ENCODE measurements at regions not wholly inside any gene's neighbourhood (a gene's known extent, or its start where the extent isn't known, plus 50 kb on each side); places are given as distances from the start of the nearest gene placed in this dataset.

GRCh38 chr17:70519300-70519699 lies 350.0 kb downstream of the KCNJ2 start:
- TF ChIP-seq CTCF (IDR thresholded peaks at IDR 0.05), result no peak
- no peak for TF ChIP-seq POLR2A (IDR thresholded peaks at IDR 0.05)

All from vagina (tissue), 2 donors.